ENCODE measurements at regions not wholly inside any gene's neighbourhood (a gene's known extent, or its start where the extent isn't known, plus 50 kb on each side); places are given as distances from the start of the nearest gene placed in this dataset.
A peak's percentile ranks its signal among the peaks of the same experiment; 100 is the strongest.
"Not testable (repeated sequence)": the region's sequence is repeated elsewhere in the genome, so short reads cannot be mapped to it uniquely, and the experiment has no call there.

DNA sequence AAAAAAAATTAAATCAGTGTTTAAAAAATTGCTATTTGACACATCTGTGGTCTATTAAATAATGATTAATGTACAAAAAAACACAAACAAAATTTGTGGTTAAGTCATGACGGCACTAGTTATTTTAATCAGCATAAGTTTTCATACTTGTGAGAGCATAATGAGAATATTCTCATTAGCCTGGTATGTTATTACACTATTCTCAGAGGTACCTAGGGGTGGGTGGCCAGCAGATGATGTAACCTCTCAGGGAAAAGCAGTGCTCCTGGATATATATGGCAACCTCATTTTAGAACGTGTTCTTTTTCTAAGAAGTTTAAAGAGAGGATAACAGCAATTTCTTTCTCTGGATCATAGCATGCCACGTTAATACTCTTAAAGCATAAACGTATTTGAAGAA, 109.2 kb downstream of the GJA1 start:
- no peak for DNase-seq
- no peak overlapping the region for H3K27ac ChIP-seq
- no peaks in the 10 kb centered on the region for H3K4me1 ChIP-seq
- ATAC-seq = no peak
- TF ChIP-seq, protein P1, sequence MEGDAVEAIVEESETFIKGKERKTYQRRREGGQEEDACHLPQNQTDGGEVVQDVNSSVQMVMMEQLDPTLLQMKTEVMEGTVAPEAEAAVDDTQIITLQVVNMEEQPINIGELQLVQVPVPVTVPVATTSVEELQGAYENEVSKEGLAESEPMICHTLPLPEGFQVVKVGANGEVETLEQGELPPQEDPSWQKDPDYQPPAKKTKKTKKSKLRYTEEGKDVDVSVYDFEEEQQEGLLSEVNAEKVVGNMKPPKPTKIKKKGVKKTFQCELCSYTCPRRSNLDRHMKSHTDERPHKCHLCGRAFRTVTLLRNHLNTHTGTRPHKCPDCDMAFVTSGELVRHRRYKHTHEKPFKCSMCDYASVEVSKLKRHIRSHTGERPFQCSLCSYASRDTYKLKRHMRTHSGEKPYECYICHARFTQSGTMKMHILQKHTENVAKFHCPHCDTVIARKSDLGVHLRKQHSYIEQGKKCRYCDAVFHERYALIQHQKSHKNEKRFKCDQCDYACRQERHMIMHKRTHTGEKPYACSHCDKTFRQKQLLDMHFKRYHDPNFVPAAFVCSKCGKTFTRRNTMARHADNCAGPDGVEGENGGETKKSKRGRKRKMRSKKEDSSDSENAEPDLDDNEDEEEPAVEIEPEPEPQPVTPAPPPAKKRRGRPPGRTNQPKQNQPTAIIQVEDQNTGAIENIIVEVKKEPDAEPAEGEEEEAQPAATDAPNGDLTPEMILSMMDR (IDR thresholded peaks at IDR 0.05) = no peak
- H3K27me3 ChIP-seq = no peaks in the 10 kb centered on the region
- no peaks in the 10 kb centered on the region for H3K36me3 ChIP-seq
- intact Hi-C loops (cut with DNase I) = no loop called here
- H3K9me3 ChIP-seq = no peaks in the 10 kb centered on the region
- no peak overlapping the region for H3K4me3 ChIP-seq

DNA sequence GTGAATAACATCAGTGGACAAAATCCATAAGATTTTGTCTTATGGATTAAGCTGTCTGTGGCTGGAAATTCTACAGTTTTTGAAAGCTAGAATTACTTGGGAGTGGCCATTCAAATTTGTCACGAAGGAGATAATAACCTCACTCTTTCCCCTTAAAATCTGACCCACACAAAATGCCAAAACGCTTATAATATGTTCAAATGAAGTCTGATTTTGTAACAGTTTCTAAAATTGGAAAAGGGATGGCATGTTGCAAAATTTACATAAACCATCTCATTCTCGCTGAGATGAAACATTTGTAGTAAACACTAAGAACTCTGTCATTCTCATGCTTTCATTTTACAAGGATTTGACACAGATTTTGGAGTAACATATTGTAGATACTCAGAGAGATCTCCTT, 112.7 kb downstream of the GJA1 start:
- DNase-seq (peak in 2 of 4 donors; percentile 4 to 10), ATAC-seq (no peak)
- no peaks in the 10 kb centered on the region for H3K4me1 ChIP-seq
- no peaks in the 10 kb centered on the region for H3K36me3 ChIP-seq
- no peak overlapping the region for H3K4me3 ChIP-seq
- TF ChIP-seq, protein P1 (IDR thresholded peaks at IDR 0.05) = no peak
- no peaks in the 10 kb centered on the region for H3K27me3 ChIP-seq
- H3K9me3 ChIP-seq = no peaks in the 10 kb centered on the region
- intact Hi-C loops (cut with DNase I) = no loop called here
- no peak overlapping the region for H3K27ac ChIP-seq

DNA sequence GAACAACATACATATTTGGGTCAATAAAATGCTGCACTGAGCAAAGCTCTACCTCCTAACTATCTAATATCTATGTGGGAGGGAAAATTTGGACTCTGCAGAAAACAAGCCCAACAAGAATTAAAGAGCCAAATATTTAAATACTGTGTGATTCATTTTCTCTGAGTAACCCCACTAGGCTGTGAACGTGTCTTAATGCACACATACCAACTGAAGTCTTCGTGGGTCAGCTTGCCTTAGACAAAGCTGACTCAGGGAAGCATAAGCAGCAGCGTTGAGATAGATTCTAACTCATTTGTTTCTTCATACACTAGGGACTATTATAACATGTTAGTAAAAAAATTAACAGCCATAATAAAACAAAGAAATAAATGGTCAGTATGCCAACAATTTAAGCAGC, 114.3 kb downstream of the GJA1 start:
- Histone ChIP-seq H3K4me1 (no peaks in the 10 kb centered on the region), H3K4me3 (no peak overlapping the region), H3K36me3 (no peaks in the 10 kb centered on the region), H3K27me3 (no peaks in the 10 kb centered on the region), H3K27ac (no peak overlapping the region), H3K9me3 (no peaks in the 10 kb centered on the region)
- ATAC-seq (peak; percentile 41), DNase-seq (peak in 1 of 4 donors; percentile 8)
- intact Hi-C loops (cut with DNase I) = no loop called here
- TF ChIP-seq, protein P1 (IDR thresholded peaks at IDR 0.05) = no peak

DNA sequence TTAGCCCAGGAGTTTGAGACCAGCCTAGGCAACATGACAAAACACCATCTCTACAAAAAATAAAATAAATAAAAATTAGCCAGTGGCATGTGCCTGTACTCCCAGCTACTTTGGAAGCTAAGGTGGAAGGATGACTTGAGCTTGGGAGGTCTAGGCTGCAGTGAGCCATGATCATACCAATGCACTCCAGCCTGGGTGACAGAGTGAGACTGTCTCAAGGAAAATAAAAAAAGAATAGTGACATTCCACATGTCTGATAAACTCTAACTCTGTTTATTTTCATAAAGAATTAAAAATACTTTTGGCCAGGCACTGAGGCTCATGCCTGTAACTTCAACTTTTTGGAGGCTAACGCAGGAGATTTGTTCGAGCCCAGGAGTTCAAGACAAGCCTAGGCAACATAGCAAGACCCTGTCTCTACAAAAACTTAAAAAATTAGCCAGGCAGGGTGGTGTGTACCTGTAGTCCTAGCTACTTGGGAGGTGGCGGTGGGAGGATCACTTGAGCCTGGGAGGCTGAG, 115.1 kb downstream of the GJA1 start:
- DNase-seq (no peak), ATAC-seq (no peak)
- intact Hi-C loops (cut with DNase I) = no loop called here
- H3K4me3 ChIP-seq = no peak overlapping the region
- no peaks in the 10 kb centered on the region for H3K4me1 ChIP-seq
- H3K27me3 ChIP-seq = no peaks in the 10 kb centered on the region
- no peak overlapping the region for H3K27ac ChIP-seq
- no peaks in the 10 kb centered on the region for H3K36me3 ChIP-seq
- no peaks in the 10 kb centered on the region for H3K9me3 ChIP-seq
- TF ChIP-seq, protein P1 (IDR thresholded peaks at IDR 0.05) = no peak

DNA sequence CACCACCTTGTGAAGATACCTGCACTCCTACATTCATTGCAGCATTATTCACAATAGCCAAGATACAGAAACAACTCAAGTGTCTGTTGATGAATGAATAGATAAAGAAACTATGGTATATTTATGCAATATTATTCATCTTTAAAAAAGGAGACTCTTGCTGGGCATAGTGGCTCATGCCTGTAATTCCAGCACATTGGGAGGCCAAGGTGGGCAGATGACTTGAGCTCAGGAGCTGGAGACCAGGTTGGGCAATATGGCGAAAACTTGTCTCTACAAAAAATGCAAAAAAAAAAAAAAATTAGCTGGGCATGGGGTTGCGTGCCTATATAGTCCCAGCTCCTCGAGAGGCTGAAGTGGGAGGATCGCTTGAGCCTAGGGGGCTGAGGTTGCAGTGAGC, 119.8 kb downstream of the GJA1 start:
- ATAC-seq = no peak
- intact Hi-C loops (cut with DNase I) = no loop called here
- H3K36me3 ChIP-seq = no peaks in the 10 kb centered on the region
- H3K4me3 ChIP-seq = no peak overlapping the region
- no peaks in the 10 kb centered on the region for H3K27me3 ChIP-seq
- TF ChIP-seq, protein P1 (IDR thresholded peaks at IDR 0.05) = no peak
- no peak overlapping the region for H3K27ac ChIP-seq
- DNase-seq = no peak
- no peaks in the 10 kb centered on the region for H3K9me3 ChIP-seq
- no peaks in the 10 kb centered on the region for H3K4me1 ChIP-seq

DNA sequence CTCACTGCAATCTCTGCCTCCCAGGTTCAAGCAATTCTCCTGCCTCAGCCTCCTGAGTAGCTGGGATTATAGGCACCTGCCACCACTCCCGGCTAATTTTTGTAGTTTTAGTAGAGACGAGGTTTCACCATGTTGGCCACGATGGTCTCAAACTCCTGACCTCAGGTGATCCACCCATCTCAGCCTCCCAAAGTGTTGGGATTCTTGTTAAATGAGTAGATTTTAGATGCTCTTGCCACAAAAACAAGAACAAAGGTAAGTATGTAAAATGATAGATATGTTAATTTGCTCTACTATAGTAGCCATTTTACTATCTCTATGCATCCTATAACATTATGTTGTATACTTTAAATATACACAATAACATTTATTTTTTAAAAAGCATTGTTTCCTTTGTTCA, 120.7 kb downstream of the GJA1 start:
- DNase-seq; H3K27ac ChIP-seq; H3K27me3 ChIP-seq; H3K4me1 ChIP-seq; intact Hi-C loops (cut with DNase I); ATAC-seq; H3K36me3 ChIP-seq; H3K4me3 ChIP-seq; H3K9me3 ChIP-seq: not testable (repeated sequence)

Measured in left lung (tissue), 4 donors.